Stimulated activated CD4-positive, alpha-beta T cell treated with anti-CD3 and anti-CD28 coated beads, Interleukin-2, amount 100 ng/mL, for 48 hours (primary cell): ENCODE measurements at regions not wholly inside any gene's neighbourhood (a gene's known extent, or its start where the extent isn't known, plus 50 kb on each side); places are given as distances from the start of the nearest gene placed in this dataset.
"Not testable (repeated sequence)": the region's sequence is repeated elsewhere in the genome, so short reads cannot be mapped to it uniquely, and the experiment has no call there.

Source experiments
- DNase-seq, 2 donors: peaks; one replicate each; pipeline ENCODE4 v3.0.0-alpha.2; 2020

DNA sequence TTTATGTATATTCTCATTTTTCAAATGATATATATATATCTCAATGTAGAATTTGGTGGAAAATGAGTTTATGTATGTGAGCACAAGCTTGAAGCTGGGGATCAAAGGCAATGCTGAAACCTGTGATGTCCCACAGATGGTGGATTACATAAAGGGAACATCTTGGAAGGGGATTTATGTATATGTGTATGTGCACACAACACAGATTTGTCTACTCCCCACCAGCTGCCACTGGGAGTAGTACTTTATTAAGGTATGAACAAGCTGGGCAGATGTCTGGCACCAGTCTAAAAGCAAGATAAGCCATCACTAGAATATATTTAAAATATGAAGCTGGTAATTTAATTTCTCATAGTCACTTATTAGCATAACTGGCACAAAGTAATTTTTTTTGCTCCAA is 895.6 kb downstream of the SLC6A15 start:
- no peak for DNase-seq

DNA sequence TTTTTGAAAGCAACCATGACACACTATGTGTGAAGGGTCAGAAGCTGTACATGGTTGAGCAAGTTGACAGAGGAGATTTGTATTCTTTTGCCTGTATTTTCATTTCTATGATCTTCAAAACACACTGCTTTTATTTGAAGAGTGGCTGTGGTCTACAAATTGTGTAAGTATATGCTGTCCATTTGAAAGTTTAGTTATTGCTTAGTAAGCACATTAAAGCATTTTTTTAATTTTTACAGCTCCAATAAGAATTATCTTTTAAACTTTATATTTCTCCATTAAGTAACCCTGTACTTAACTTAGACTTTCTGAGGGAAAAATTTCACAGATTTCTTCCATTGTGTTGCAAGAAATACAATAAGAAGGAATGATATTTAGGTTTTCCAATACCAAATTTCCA is 915.2 kb downstream of the SLC6A15 start:
- no peak for DNase-seq

DNA sequence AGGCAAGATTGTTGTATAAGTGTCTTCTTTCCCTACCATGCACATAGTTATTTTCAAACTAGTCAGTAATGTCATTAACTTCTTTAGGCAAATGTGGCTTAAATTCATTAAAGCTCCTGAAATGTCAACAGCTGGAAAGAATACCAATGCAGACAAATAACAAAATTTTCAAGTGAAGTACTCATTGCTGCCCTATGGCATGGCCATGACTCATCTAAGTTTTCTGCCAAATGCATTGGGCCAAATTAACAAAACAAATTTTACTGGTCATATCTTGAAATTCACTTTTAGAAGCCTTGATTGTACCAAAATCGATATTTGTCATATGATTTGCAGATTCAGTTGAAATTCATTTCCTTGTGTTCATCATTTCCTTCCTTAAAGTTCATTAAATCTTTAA is 915.9 kb downstream of the SLC6A15 start:
- no peak for DNase-seq

DNA sequence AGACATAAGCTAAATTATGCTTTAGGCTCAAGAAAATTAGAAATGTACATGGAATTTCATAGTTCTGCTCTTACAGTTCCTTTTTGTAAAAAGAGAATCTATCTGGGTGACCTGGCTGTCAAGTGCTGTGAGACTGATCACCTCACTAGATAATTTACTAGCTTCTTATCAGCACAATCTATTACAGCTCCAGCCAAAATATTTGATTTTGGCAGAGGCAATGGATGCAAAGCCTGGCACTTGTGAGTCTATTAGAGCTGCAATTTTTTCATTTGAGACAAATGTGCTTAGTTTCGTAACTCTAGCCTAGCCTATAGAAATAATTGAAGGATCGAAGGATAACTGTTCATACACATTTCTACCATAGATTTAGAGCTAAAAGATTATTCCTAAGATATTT is 927.5 kb downstream of the SLC6A15 start:
- no peak for DNase-seq

DNA sequence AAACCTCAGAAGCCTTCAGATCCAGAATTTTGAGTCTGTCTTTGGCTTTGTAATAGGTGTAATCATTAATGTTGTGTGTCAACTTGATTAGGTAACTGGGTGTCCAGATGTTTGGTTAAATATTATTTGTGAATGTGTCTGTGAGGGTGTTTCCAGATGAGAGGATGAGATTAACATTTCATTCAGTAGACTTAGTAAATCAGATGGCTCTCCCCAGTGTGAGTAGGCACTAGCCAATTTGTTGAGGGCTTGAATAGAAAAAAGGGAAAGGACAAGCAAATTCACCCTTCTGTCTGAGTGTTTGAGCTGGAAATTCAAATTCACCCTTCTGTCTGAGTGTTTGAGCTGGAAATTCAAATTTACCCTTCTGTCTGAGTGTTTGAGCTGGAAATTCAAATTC is 932.2 kb downstream of the SLC6A15 start:
- DNase-seq: no peak

DNA sequence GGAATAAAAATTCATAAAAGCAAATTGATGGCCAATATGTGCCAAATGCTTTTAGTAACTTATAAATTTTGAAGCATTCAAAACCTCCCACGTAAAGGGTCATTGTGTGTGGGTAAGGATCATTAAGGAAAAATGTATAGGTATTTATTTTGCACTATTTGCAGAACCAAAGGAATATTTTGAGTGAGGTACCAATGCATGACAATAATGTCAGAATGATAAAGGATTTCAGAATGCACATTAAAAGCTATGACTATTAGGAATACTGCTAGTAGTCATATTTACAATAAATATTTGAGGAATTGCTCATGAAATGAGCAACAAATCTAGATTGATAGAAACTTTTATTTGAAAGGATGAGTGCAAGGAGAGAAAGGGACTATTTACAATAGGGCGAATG is 932.8 kb downstream of the SLC6A15 start:
- no peak for DNase-seq

DNA sequence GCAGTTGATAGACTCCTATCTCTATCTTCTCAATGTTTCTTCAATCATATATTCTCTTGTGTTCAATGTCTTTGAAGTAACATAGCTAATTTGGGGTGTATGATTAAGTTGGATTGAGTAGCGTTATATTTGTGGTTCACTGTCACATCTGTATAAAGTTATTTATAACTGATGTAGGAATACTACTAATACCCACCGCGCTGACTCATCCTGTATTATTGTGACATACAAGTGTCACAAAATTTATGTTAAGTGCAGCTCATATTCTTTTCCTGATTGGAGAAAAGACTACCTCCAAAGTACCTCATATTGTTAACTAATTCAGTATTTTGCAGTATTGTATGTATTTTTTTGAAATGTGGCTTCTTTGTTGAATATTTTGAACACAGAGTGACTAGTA is 940.8 kb downstream of the SLC6A15 start:
- DNase-seq: no peak

DNA sequence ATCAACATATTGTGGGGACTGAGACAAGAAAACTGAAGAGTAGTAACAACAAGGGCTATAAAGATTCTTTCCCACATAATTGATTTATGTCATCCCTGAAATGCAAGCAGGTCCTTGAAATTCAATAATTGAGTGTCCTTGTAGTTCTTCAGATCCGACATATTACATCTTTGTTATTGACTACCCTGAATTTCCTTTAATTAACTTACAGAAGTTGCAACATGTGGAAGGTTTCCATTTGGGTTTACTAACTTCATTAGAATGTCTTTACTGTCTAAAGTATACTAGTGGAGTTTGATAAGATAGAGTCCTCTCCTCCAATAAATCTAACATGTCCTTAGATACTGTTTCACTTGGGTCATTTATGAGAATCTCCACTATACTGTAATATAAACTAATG is 951.8 kb downstream of the SLC6A15 start:
- DNase-seq: no peak

DNA sequence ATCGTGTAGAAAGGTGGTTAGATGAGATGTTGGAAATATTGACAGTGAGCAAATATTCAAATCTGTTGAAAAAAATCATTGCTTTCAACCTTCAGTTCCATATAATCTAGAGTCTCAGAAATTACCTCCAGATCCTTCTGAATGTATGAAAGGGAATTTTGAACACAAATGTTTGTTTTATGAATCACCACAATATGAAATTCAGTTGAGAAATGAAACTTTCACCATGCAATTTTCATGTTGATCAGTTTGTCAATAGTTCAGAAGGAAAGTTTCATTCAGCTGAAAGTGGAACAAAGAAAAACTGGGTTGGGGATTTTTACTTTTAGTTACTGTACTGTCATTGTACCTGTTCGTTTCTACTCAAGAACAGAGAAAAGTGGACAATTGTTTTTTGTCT is 953.6 kb downstream of the SLC6A15 start:
- DNase-seq: no peak

DNA sequence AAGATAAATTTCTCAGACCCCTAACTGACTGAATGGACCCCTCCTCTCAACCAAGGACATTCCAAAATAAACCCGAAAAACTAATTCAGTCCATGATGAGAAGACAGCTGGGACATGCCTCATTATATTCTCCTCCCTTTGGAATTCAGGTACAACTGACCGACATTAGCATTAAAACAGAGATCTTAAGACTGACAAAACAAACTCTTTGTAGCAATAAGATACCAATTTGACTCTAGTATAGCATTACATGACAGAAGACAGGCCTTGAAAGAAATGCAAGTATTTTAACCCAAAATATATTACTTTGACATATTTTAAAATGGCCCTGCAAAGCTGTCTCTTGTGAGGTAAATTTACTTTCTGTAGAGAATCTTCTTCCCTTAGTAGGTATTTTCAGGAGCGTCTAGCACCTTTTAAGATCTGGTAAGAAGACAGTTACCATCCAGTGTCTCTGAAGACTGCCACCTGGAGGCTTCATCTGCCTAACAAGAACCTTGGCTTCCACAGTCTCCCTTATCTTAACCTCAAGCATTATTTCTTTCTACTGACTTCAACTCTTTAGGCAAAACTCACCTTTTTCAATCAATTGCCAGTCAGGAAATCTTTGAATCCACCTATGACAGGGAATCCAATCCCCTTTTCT is 957.5 kb downstream of the SLC6A15 start:
- DNase-seq: no peak

DNA sequence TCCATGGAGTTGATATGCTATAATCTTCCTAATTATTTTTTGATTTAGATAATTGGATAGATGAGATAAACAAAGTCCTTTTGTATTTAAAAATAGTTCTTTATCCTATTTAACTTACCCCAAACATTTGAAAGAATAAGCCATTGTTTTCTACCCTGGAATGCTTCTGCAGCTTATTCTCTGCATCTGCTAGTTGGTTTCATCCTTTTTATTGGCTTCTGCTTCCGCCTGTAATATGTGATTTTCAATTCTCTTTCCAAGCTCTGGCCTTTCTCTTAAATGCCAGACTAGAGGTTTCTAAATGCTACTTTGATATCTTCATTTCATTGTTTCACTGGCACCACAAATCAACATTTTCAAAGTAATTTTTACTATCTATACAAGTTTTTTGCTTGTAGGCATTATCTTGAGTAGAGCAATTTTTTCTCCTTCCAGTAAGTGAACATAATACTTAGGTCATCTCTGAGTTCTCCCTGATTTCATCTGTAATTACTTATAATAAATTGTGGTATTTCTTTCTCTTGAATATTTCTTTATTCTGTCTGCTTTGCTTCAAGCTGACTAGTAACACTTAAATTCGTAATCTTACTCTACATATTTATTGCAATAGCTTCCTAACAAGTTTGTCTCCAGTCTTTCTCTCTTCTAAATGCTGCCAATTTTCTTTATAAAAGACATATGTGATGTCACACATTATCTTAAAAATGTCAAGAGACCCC is 958.4 kb downstream of the SLC6A15 start:
- DNase-seq: no peak

DNA sequence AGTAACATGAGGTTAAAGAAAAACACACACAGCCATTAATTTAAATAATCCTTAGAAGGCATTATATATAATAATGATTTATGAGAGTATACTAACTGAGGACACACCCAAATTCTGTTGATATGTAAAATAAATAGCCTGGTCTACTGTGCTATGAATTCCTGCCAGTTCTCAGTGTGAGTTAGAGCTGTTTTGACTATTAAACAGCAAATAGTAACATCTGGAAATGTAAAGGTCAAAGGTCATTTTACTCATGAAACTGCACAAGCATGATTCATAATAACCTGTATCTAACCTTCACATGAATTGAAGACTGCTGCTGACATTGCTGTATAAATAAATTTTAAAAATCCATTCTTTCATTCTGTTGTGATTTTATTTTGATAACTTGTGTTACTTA is 966.7 kb downstream of the SLC6A15 start:
- DNase-seq: no peak

DNA sequence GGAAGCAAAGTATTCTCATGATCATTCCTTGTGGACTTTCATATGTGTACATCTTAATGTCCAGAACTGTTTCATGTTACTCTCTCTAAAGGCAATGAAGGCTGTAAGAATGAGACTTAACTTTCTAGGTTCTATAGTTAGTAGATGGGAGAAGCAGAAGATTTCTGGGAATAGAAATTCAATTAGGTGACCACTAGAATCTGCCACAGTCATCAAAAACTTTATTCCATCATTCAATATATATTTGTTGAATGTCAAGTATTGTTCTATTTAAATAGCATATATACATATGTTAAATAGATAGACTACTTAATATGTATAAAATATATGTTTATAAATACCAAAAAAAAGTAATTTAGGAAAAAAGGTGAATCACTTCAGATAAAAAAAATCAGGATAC is 972.9 kb downstream of the SLC6A15 start:
- no peak for DNase-seq

DNA sequence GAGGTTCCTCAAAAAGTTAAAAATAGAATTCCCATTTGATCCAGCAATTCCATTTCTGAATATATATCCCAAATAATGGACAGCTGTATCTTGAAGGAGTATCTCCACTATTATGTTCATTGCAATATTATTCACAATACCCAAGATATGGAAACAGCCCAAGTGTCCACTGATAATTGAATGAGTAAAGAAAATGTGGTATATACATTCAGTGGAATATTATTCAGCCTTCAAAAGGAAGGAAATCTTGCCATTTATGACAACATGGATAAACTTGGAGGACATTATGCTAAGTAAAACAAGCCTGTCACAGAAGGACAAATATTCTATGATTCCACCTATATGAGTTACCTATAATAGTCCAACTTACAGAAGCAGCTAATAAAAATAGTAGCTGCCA is 979.0 kb downstream of the SLC6A15 start:
- no peak for DNase-seq

DNA sequence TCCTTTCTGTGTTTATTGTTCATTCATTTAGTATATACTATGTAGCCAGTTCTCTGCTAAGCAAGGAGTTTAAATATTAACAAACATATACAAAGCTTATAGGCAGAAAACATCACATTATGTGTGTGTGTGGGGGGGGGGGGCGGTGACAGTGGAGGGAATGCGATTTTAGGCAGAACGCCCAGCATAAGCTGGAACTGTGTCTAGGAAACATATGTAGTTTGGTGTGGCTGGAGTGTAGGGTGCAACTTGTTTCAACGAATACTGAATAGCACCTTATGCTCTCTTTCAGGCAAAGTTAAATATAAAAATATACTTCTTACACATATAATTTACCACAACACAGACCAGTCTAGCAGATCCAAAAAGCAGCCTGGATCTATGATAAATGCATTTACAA is 980.6 kb downstream of the SLC6A15 start:
- DNase-seq: no peak

DNA sequence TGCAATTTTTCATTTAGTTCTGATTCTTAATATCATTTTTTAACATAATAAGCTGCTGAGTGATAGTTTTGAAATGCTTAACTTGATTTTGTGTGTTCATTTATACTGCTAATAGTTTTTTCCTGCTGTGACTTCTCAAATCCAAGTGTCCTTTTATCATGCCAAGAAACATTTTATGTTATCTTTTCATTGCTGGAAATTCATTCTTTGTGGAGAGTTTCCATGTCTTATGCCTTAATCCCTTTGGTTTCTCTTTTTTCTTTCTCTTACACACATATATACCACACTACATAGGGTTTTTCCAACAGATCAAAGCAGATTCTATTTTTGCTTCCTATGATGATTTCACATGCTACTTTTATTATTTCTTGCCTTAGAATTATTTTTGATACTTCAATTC is 981.1 kb downstream of the SLC6A15 start:
- no peak for DNase-seq

DNA sequence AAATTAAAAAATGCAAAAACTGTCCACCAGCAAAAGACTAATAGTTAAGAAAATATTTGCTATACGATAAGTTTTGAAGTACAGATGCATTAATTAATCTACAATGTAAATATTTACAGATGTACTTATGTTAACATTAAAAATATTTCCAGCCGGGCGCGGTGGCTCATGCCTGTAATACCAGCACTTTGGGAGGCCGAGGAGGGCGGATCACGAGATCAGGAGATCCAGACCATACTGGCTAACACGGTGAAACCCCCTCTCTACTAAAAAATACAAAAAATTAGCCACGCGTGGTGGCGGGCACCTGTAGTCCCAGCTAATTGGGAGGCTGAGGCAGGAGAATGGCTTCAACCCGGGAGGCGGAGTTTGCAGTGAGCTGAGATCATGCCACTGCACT is 982.8 kb downstream of the SLC6A15 start:
- DNase-seq: not testable (repeated sequence)

DNA sequence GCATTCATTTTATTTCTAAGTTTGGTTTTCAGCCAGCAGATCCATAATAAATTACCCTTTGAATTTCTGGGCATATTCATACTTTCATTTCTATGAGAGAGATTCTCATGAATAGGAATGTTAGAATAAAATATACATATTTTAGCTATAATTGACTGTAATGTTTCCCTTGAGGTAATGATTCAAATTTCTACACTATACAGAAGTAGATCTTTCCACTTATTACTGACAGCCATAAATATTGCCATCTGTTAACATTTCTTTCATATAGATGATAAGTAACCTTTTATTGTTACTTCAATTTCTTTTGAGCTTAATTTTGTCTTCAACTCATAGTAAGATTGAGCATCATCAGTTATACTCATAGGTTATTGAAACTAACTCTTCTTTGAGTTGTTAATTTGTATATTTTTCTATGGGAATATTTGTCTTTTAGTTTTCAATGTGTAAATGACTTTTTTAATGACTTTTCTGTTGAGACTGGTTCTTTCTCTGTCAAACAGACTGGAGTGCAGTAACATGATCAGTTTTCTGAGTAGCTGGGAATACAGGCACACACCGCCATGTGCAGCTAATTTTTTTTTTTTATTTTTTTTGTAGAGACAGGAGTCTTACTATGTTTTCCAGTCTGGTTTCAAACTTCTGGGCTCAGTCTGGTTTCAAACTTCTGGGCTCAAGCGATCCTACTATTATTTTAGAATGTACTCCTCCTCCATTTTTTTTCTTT is 991.6 kb downstream of the SLC6A15 start:
- no peak for DNase-seq

DNA sequence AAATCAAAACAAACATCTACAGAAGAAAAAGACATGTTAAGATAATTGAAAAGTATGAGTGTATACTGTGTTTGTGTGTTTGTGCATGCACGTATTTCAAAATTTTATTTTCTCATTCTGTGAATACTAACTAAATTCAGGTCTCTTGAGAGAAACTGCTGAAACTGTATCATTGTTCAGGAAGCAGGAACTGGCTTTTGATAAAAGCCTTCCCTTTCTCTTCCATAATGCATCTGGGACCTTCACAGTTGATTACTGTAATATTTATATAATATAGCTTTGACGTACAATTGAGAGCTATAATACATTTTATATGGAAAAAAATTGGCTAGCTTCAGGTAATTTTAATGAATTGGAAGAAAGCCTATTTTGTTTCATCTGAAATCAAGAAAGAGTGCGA is 993.5 kb downstream of the SLC6A15 start:
- DNase-seq: no peak

DNA sequence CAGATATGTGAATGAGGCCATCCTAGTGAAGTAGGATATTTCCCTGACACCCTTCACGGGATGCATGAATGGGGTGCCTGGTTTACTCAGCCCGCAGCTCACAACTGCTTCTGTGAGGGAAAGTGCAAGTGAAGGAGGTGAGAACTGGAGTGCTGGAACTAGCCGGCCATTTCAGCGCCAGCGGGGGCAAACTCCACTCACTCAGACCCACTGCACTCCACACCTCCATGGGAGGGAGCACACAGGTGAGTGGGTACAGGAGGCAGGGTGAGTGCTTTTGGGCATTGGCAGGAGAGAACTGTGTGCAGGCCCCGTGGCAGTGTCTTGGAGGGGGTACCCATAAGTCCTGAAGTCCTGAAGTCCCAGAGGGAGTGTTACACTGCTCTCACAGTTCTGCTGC is 1008.4 kb downstream of the SLC6A15 start:
- DNase-seq: no peak

DNA sequence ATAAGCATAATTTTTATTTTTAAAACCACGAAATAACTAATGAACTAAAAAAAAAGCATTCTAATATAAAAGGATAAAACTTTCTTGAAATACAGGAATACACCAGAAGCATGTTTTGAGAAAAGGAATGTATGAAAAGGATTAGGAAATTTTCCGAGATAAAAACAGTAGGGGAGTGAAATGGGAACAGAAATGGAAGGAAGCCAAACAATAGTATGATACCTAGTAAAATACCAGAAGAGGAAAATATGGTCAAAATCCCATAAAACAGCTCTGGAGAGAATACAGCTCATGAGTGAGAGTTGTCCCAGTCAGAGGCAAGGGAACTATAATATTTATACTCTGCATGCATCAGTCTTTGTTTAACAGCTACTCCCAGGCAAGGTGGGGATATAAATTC is 1016.2 kb downstream of the SLC6A15 start:
- DNase-seq: no peak

DNA sequence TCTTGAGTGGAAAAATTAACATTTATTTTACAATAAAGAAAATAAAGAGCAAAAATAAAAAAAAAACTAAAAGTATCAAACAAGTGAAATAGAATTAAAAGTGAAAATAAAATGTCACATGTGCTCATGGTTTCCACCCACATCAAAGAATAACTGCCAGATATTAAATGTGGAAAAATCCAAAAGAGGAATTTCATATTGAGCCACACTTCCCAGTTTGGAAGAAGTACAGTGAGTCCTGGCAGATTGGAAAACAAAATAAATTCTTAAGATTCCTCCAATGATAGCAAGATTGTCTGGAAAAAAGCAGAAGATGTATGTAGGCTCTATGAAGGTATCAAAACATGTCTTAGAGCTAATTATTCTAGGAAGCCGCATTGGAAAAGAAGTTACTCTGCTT is 1019.5 kb downstream of the SLC6A15 start:
- no peak for DNase-seq

DNA sequence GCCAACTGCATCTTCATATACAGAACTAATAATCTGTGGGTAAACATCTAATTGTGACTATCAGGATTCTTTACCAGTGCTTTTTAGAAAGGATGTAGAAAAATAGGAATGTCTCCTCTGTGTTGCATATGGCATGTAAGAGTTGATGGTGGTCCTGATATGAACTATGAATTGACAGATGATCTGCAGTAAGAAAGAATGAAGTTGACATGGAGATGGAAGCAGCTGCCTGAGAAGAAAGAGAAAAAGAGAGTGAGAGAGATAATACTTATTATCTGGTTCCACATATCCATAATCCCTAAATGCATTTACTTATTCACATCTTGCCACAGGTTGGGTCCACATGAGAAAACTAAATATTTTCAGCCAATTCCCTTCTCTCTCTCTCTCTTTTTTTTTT is 1022.9 kb downstream of the SLC6A15 start:
- DNase-seq: no peak

DNA sequence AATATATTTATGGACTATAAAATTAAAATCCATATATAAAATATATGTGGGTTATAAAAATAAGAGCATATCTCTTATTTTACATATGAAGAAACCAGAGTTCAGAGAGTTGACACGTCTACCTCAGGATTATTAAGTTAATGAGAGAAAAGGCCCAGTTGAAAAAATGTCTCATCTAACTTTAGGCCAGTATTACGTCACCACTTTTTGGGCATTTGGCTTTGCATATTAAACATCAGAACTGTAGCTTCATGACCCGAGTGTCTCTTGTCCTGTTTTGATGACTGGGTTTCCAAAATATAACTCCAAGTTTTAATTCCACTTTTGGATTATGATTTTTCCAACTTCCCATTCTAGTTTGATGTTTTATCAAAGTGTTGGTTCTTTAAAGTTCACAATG is 1026.1 kb downstream of the SLC6A15 start:
- DNase-seq: no peak
